GM21390 (cell line): ENCODE measurements at regions not wholly inside any gene's neighbourhood (a gene's known extent, or its start where the extent isn't known, plus 50 kb on each side); places are given as distances from the start of the nearest gene placed in this dataset.

ENCODE experiments used
- ATAC-seq: cut with Tn5 transposase; IDR thresholded peaks from one replicate; pipeline ENCODE4 v1.9.1; 2021; ENCODE audit not compliant: unreplicated experiment

- no peak for ATAC-seq
Measured at GRCh38 chr6:44704240-44705150, 317.0 kb downstream of the CDC5L start.

- ATAC-seq: no peak
Measured at GRCh38 chr6:44705596-44705995, 318.1 kb downstream of the CDC5L start.

GRCh38 chr6:44706011-44706410 is 318.5 kb downstream of the CDC5L start:
- no peak for ATAC-seq

GRCh38 chr6:44708208-44708607 is 320.7 kb downstream of the CDC5L start:
- no peak for ATAC-seq

- ATAC-seq: no peak
Measured at GRCh38 chr6:44712353-44713111, 325.0 kb downstream of the CDC5L start.

GRCh38 chr6:44715188-44715587 is 327.7 kb downstream of the CDC5L start:
- ATAC-seq: no peak

- ATAC-seq: no peak
Measured at GRCh38 chr6:44715925-44716324, 328.4 kb downstream of the CDC5L start.

- ATAC-seq: no peak
Measured at GRCh38 chr6:44717431-44717830, 329.9 kb downstream of the CDC5L start.

- no peak for ATAC-seq
Measured at GRCh38 chr6:44721954-44722578, 334.6 kb downstream of the CDC5L start.

GRCh38 chr6:44722736-44723135 is 335.2 kb downstream of the CDC5L start:
- no peak for ATAC-seq

- no peak for ATAC-seq
Measured at GRCh38 chr6:44723439-44724197, 336.1 kb downstream of the CDC5L start.

GRCh38 chr6:44725070-44725469 is 337.6 kb downstream of the CDC5L start:
- no peak for ATAC-seq

- ATAC-seq: no peak
Measured at GRCh38 chr6:44727651-44728630, 340.4 kb downstream of the CDC5L start.

- ATAC-seq: no peak
Measured at GRCh38 chr6:44730771-44731391, 343.4 kb downstream of the CDC5L start.

GRCh38 chr6:44731485-44732095 is 344.1 kb downstream of the CDC5L start:
- no peak for ATAC-seq

GRCh38 chr6:44732243-44732642 is 344.7 kb downstream of the CDC5L start:
- no peak for ATAC-seq

- ATAC-seq: no peak
Measured at GRCh38 chr6:44733126-44733525, 345.6 kb downstream of the CDC5L start.

GRCh38 chr6:44733868-44734267 is 346.4 kb downstream of the CDC5L start:
- ATAC-seq: no peak
